ENCODE measurements at regions not wholly inside any gene's neighbourhood (a gene's known extent, or its start where the extent isn't known, plus 50 kb on each side); places are given as distances from the start of the nearest gene placed in this dataset.

GRCh38 chr9:116064970-116065369 lies 88.6 kb upstream of the PAPPA start:
- TF ChIP-seq CTCF (IDR thresholded peaks at IDR 0.05; ENCODE audit: poor library complexity, severe bottlenecking): no peak
- no peak overlapping the region for H3K27ac ChIP-seq (ENCODE audit: poor library complexity, severe bottlenecking)
- DNase-seq (ENCODE audit: low spot score) (no peak), ATAC-seq (ENCODE audit: low read depth) (no peak)
- no peaks in the 10 kb centered on the region for H3K36me3 ChIP-seq (ENCODE audit: low read depth)
- no peak overlapping the region for H3K4me3 ChIP-seq (ENCODE audit: severe bottlenecking)
- H3K9me3 ChIP-seq (ENCODE audit: severe bottlenecking): peaks cover 2% of the 10 kb centered on the region
- no peaks in the 10 kb centered on the region for H3K4me1 ChIP-seq (ENCODE audit: insufficient read depth, poor library complexity, severe bottlenecking)
- H3K27me3 ChIP-seq (ENCODE audit: insufficient read depth, poor library complexity, severe bottlenecking): no peaks in the 10 kb centered on the region

GRCh38 chr9:116066221-116066620 lies 87.4 kb upstream of the PAPPA start:
- Histone ChIP-seq H3K36me3 (ENCODE audit: low read depth) (no peaks in the 10 kb centered on the region), H3K4me1 (ENCODE audit: insufficient read depth, poor library complexity, severe bottlenecking) (no peaks in the 10 kb centered on the region), H3K27ac (ENCODE audit: poor library complexity, severe bottlenecking) (no peak overlapping the region), H3K4me3 (ENCODE audit: severe bottlenecking) (no peak overlapping the region), H3K27me3 (ENCODE audit: insufficient read depth, poor library complexity, severe bottlenecking) (no peaks in the 10 kb centered on the region), H3K9me3 (ENCODE audit: severe bottlenecking) (peaks cover 2% of the 10 kb centered on the region)
- DNase-seq (ENCODE audit: low spot score): no peak
- TF ChIP-seq CTCF (IDR thresholded peaks at IDR 0.05; ENCODE audit: poor library complexity, severe bottlenecking): no peak
- ATAC-seq (ENCODE audit: low read depth): no peak

- no peak for TF ChIP-seq CTCF (IDR thresholded peaks at IDR 0.05; ENCODE audit: poor library complexity, severe bottlenecking)
- no peaks in the 10 kb centered on the region for H3K4me1 ChIP-seq (ENCODE audit: insufficient read depth, poor library complexity, severe bottlenecking)
- no peak overlapping the region for H3K27ac ChIP-seq (ENCODE audit: poor library complexity, severe bottlenecking)
- ATAC-seq (ENCODE audit: low read depth): no peak
- no peak for DNase-seq (ENCODE audit: low spot score)
- H3K9me3 ChIP-seq (ENCODE audit: severe bottlenecking): peaks cover 2% of the 10 kb centered on the region
- no peak overlapping the region for H3K4me3 ChIP-seq (ENCODE audit: severe bottlenecking)
- H3K27me3 ChIP-seq (ENCODE audit: insufficient read depth, poor library complexity, severe bottlenecking): no peaks in the 10 kb centered on the region
- no peaks in the 10 kb centered on the region for H3K36me3 ChIP-seq (ENCODE audit: low read depth)
Observed at GRCh38 chr9:116067566-116067965, 86.0 kb upstream of the PAPPA start.

- Histone ChIP-seq H3K9me3 (ENCODE audit: severe bottlenecking) (peaks cover 2% of the 10 kb centered on the region), H3K4me3 (ENCODE audit: severe bottlenecking) (no peak overlapping the region), H3K4me1 (ENCODE audit: insufficient read depth, poor library complexity, severe bottlenecking) (no peaks in the 10 kb centered on the region), H3K27me3 (ENCODE audit: insufficient read depth, poor library complexity, severe bottlenecking) (no peaks in the 10 kb centered on the region), H3K27ac (ENCODE audit: poor library complexity, severe bottlenecking) (no peak overlapping the region), H3K36me3 (ENCODE audit: low read depth) (no peaks in the 10 kb centered on the region)
- no peak for TF ChIP-seq CTCF (IDR thresholded peaks at IDR 0.05; ENCODE audit: poor library complexity, severe bottlenecking)
- DNase-seq (ENCODE audit: low spot score) (no peak), ATAC-seq (ENCODE audit: low read depth) (no peak)
Observed at GRCh38 chr9:116070256-116070914, 83.2 kb upstream of the PAPPA start.

- no peak for TF ChIP-seq CTCF (IDR thresholded peaks at IDR 0.05; ENCODE audit: poor library complexity, severe bottlenecking)
- Histone ChIP-seq H3K27ac (ENCODE audit: poor library complexity, severe bottlenecking) (no peak overlapping the region), H3K4me1 (ENCODE audit: insufficient read depth, poor library complexity, severe bottlenecking) (no peaks in the 10 kb centered on the region), H3K27me3 (ENCODE audit: insufficient read depth, poor library complexity, severe bottlenecking) (no peaks in the 10 kb centered on the region), H3K36me3 (ENCODE audit: low read depth) (no peaks in the 10 kb centered on the region), H3K4me3 (ENCODE audit: severe bottlenecking) (no peak overlapping the region), H3K9me3 (ENCODE audit: severe bottlenecking) (no peaks in the 10 kb centered on the region)
- ATAC-seq (ENCODE audit: low read depth) (no peak), DNase-seq (ENCODE audit: low spot score) (no peak)
Observed at GRCh38 chr9:116072046-116072445, 81.5 kb upstream of the PAPPA start.
